GM15510 (cell line): ENCODE measurements at regions not wholly inside any gene's neighbourhood (a gene's known extent, or its start where the extent isn't known, plus 50 kb on each side); places are given as distances from the start of the nearest gene placed in this dataset.

Experiments
- POLR2A ChIP-seq: IDR thresholded peaks from 3 replicates; pipeline ENCODE4 v1.6.1; 2011; ENCODE audit warnings: borderline replicate concordance; ENCODE audit not compliant: insufficient read length; ENCODE audit errors: extremely low read depth

- TF ChIP-seq POLR2A: no peak
Observed at GRCh38 chr13:73323615-73324014, 264.8 kb downstream of the KLF5 start.

- no peak for TF ChIP-seq POLR2A
Observed at GRCh38 chr13:73321043-73321442, 262.2 kb downstream of the KLF5 start.

GRCh38 chr13:73317140-73317539 is 258.3 kb downstream of the KLF5 start:
- TF ChIP-seq POLR2A: no peak

- no peak for TF ChIP-seq POLR2A
Observed at GRCh38 chr13:73310366-73310765, 251.6 kb downstream of the KLF5 start.

GRCh38 chr13:73307481-73307880 is 248.7 kb downstream of the KLF5 start:
- no peak for TF ChIP-seq POLR2A

- no peak for TF ChIP-seq POLR2A
Observed at GRCh38 chr13:73306688-73307087, 247.9 kb downstream of the KLF5 start.

- no peak for TF ChIP-seq POLR2A
Observed at GRCh38 chr13:73304442-73304841, 245.6 kb downstream of the KLF5 start.

GRCh38 chr13:73303851-73304250 is 245.0 kb downstream of the KLF5 start:
- no peak for TF ChIP-seq POLR2A

- no peak for TF ChIP-seq POLR2A
Observed at GRCh38 chr13:73300718-73301425, 242.1 kb downstream of the KLF5 start.

GRCh38 chr13:73299787-73300186 is 241.0 kb downstream of the KLF5 start:
- no peak for TF ChIP-seq POLR2A

- no peak for TF ChIP-seq POLR2A
Observed at GRCh38 chr13:73293913-73294523, 235.2 kb downstream of the KLF5 start.

GRCh38 chr13:73292127-73292526 is 233.3 kb downstream of the KLF5 start:
- TF ChIP-seq POLR2A: no peak

- no peak for TF ChIP-seq POLR2A
Observed at GRCh38 chr13:73290844-73291243, 232.0 kb downstream of the KLF5 start.

- TF ChIP-seq POLR2A: no peak
Observed at GRCh38 chr13:73288596-73288995, 229.8 kb downstream of the KLF5 start.

GRCh38 chr13:73287831-73288230 is 229.0 kb downstream of the KLF5 start:
- no peak for TF ChIP-seq POLR2A

GRCh38 chr13:73286942-73287620 is 228.3 kb downstream of the KLF5 start:
- TF ChIP-seq POLR2A: no peak
